Coronary artery (tissue), 2 donors: ENCODE measurements at regions not wholly inside any gene's neighbourhood (a gene's known extent, or its start where the extent isn't known, plus 50 kb on each side); places are given as distances from the start of the nearest gene placed in this dataset.

Source experiments
- DNase-seq: peaks from one replicate; pipeline ENCODE4 v3.0.0-alpha.2; 2017; ENCODE audit warnings: low spot score
- H3K27ac ChIP-seq, 2 donors: fragments of 200-600 bp; sonication (generic); one replicate each; pipeline ENCODE4 v1.5.1; 2016 to 2019
- H3K4me3 ChIP-seq: fragments of 200-600 bp; sonication (generic); 2 replicates; pipeline ENCODE4 v1.5.1; 2016; ENCODE audit warnings: mild to moderate bottlenecking, moderate library complexity
- CTCF ChIP-seq: fragments of 200-600 bp; sonication (generic); IDR thresholded peaks from one replicate; pipeline ENCODE4 v1.5.1; 2019; ENCODE audit warnings: antibody characterized with exemption

- Histone ChIP-seq H3K27ac (no peak overlapping the region), H3K4me3 (no peak overlapping the region)
- no peak for TF ChIP-seq CTCF
- DNase-seq = no peak
Observed at GRCh38 chr4:10342866-10343265, 114.4 kb downstream of the ZNF518B start.

DNA sequence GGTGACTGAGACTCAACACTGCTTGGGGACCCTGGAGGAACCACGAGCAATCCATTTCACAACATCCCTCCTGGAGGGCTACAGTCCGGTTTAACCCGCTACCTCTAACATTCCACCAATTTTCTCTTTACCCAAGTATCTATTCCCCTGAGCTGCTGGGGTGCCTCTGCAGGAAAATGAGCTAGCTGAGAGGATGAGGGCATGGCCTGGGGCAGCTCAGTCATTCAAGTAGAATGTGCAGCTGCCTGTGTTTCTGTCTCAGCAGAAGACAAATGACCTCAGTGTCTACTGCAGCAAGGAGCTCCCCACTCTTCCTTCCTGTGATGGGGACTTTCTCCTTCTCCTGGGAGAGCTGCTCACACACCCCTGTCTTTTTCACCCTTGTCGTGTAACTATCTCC, 120.8 kb downstream of the ZNF518B start:
- H3K4me3 ChIP-seq = no peak overlapping the region
- no peak overlapping the region for H3K27ac ChIP-seq
- TF ChIP-seq CTCF = no peak
- DNase-seq = no peak

GRCh38 chr4:10335050-10335449, 122.2 kb downstream of the ZNF518B start:
- H3K4me3 ChIP-seq = no peak overlapping the region
- TF ChIP-seq CTCF = no peak
- no peak overlapping the region for H3K27ac ChIP-seq
- DNase-seq = no peak

GRCh38 chr4:10334506-10335028, 122.7 kb downstream of the ZNF518B start:
- DNase-seq = no peak
- TF ChIP-seq CTCF = no peak
- H3K4me3 ChIP-seq = no peak overlapping the region
- H3K27ac ChIP-seq = no peak overlapping the region

GRCh38 chr4:10333942-10334341, 123.3 kb downstream of the ZNF518B start:
- H3K4me3 ChIP-seq = no peak overlapping the region
- DNase-seq = no peak
- H3K27ac ChIP-seq = no peak overlapping the region
- no peak for TF ChIP-seq CTCF

DNA sequence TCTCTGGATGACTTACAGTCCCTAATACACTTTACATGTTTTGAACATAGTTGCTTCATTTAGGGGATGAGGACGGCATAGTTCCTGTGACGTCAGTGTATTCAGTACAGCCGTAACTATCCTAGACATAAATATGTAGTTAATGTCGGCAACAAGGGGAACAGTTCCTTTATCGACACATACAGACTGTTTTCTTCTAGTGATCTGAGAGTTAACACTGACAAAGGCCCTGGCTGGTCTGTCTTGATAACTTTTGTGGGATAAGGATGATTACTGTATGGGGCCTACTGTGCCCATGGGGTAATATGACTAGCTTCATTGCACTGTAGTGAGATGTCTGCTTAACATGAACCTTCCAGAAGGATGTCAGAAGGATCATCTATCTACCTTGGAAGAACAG, 131.2 kb downstream of the ZNF518B start:
- DNase-seq = no peak
- no peak for TF ChIP-seq CTCF
- no peak overlapping the region for H3K4me3 ChIP-seq
- no peak overlapping the region for H3K27ac ChIP-seq

- Histone ChIP-seq H3K27ac (no peak overlapping the region), H3K4me3 (no peak overlapping the region)
- no peak for DNase-seq
- no peak for TF ChIP-seq CTCF
Observed at GRCh38 chr4:10321931-10322330, 135.3 kb downstream of the ZNF518B start.
